HG02870 (cell line): ENCODE measurements at regions not wholly inside any gene's neighbourhood (a gene's known extent, or its start where the extent isn't known, plus 50 kb on each side); places are given as distances from the start of the nearest gene placed in this dataset.

Experiments used
- ATAC-seq: cut with Tn5 transposase; IDR thresholded peaks from one replicate; pipeline ENCODE4 v1.9.1; 2021; ENCODE audit warnings: mild to moderate bottlenecking, moderate library complexity; ENCODE audit not compliant: unreplicated experiment

DNA sequence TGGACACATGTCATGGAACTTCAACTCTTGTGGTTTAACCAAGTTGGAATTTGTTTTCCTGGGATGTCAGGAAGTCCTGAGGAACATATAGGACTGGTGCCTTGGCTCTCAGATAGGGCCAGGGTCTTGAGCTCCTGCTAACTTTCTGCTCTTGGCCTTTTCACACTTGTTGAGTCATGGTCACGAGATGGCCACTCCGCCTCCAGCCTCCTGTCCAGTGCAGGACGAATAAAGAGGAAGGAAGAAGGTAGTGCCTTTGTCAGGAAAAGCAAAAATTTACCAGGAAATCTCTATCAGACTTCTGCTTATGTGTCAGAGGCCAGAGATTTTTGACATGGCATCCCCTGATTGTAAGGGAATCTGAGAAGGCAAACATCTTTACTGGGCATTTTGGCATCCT lies 89.1 kb upstream of the ARHGAP20 start:
- ATAC-seq: no peak

DNA sequence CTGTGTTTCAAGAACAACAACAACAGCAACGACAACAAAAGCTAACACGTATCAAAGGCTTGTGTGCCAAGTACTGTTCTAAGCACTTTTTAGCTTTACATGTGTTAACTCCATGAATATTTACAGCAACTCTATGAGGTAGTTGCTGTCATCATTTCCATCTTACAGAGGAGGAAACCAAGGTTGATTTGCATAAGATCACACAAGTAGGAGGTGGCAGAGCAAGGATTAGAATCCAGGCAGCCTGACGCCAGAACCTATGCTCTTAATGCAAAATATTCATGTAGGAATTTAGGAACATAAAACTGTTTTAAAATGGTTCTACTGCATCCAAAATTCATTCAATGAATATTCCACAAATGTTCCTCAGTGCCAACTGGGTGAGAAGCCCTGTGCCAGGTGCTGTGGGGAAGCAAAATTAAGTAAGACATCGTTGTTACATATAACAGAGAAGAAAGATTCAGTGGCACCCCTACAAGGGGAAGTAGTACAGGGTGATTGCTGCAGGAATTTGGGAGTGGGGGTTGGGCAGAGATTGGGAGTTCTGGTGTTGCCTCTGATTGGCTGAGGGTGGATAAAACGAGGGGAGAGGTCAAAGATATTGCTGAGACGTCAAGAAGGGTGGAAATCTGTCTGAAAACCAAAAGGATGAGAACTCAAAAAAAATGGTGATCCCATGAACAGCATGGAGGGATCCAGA lies 86.1 kb upstream of the ARHGAP20 start:
- ATAC-seq: no peak

DNA sequence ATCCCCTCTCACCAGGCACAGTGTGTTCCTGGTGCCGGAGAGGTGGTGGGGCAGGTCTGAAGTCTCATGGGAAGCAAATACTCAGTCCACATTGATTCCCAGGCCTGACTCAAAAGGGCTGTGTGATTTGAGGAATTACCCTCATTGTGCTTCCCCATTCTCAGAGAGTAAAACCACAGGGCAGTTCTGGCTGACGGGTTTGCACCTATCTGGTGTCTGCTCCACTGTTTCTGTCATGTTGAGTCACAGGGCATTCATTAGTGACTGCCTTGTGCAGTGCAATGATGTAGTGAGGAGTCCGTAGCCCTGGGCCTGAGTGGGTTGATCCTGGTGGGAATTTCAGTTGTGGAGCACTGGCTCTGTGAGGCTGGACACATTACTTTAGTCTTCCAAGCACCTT lies 85.2 kb upstream of the ARHGAP20 start:
- peak; percentile 96 for ATAC-seq

DNA sequence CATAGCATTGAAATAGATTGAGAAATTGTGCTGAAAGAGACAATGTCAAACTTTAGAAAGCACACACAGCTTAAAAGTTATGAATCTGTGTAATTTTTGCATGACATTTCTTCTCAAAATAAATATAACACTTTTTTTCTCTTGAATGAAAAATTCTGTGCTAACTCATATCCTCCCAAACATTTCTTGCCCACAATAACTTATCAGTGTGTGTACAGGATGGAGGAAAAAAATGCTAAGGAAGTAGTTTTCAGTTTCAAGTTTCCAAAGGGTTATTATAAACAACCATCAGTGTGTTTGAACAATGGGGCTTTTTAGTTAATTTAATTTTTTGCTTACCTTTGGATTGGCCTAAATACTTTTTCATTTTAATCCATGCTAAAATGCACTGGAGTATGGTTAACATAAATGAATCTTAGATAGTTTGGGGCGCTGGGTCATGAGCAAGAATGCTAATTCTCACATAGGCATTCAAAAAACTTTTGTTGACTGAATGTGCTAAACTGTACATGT lies 82.9 kb upstream of the ARHGAP20 start:
- no peak for ATAC-seq

DNA sequence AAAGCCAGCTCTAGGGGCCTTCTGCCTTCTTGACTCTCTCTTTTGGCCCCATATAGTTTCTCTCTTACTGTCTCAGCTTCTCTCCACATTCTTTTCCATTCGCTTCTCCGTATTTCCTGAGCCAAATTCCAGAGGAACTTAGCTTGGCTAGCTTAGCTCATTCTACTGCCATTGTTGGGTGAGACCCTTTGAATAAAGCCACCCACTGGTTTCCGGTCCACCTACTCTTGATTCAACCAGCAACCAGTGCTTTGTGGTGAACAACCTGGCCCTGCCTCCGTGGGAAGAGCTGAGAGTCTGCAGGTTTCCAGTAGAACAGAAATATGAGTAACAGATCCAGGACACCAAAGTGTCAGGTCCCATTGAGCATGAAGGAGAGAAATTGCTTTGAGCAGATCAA lies 81.3 kb upstream of the ARHGAP20 start:
- ATAC-seq: no peak

DNA sequence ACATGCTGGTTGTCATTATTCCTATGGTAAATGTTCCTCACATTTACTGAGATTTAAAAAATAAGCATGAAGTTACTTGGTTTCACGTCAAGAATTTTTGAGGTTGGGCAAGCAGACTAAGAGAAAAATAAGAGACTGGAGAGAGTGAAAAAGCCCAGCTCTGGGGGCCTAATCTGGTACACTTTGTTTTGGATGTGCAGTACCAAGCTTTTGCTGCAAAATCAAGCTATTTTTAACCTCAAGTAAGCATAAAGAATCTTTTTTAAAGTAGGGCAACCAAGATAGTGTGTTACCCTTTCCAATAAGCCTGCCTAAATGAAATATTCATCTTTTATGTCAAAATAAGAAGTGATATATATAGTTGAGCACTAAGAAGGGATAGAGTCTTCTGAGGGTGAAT lies 79.4 kb upstream of the ARHGAP20 start:
- no peak for ATAC-seq

DNA sequence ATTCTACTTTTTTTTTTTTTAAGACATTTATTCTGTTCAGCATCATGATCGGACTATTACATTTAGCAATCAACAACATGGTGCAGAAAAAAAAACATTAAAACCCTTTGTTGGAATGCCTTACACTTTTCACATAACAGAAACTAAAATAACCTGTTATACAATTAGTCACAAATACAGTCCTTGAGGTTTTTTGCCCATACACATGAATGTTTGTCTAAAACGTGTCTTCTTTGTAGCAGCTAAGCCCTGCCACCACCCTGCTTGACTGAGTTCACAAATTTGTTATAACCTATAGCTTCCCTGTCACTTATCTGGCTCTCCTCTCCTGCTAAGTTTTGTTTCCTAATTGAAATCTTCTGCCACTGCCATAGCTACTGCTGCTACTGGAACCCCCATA lies 75.4 kb upstream of the ARHGAP20 start:
- no peak for ATAC-seq

DNA sequence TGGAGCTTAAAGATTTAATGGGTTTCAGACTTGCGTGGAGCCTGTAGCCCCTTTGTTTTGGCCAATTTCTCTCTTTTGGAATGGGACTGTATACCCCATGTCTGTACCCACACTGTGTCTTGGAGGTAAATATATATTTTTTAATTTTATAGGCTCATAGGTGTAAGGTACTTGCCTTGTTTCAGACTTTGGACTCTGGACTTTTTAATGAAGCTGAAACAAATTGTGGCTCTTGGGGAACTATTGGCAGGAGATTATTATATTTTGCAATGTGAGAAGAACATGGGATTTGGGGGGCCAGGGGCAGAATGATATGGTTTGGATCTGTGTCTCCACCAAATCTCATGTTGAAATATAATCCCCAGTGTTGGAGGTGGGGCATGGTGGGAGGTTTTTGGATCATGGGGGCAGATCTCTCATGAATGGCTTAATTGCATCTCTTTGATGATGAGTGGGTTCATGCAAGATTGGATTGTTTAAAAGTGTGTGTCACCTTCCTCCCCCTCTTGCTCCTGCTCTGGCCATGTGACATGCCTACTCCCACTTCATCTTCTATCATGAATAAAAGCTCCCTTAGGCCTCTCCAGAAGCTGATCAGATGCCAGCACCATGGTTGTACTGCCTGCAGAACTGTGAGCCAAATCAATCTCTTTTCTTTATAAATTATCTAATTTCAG lies 74.1 kb upstream of the ARHGAP20 start:
- ATAC-seq: no peak

DNA sequence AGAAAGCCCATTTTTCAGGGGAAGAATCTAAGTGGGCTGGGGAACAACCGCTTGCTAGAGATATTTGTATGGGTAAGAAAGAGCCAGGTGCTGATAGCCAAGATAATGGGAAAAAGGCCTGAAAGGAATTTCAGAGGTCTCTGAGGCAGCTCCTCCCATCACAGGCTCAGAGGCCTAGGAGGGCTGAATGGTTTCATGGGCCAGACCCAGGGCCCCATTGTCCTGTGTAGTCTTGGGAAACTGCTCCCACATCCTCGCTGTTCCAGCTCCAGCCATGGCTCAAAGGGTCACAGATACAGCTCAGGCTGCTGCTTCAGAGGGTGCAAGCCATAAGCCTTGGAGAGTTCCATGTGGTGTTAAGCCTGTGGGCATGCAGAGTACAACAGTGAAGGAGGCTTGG lies 73.2 kb upstream of the ARHGAP20 start:
- ATAC-seq: no peak

DNA sequence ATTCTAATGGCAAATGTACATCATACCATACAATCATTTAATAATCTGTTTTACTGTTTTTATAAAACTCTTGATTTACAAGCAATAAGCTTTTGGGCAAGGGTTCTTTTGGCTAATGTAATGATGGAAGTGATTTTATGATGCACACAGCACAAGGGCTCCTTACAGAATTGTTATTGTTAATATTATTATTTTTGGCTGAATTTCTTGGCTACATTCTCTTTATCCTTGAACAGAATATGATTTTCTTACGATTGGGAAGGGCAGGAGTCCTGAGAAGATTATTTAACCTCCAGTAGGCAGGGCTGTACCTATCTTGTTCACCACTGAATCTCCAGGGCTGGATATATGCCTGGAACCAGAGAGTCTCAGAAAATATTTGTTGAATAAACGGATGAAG lies 70.4 kb upstream of the ARHGAP20 start:
- ATAC-seq: no peak

DNA sequence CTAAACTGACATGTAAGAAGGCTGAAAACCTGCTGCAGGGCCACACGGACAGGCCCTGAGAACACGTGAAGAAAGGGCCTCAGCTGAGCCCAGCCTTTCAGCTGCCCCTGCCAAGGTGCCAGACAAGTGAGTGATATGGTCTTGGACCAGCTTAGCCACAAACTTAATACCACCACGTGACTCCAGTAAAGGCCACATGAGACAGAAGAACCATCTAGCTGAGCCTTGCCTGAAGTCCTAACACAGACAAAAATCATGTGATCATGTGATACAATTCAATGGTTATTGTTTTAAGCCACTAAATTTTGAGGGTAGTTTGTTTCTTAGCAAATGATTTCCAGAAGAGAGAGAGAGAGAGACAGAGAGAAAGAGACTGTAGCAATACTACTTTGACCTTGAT lies 66.9 kb upstream of the ARHGAP20 start:
- ATAC-seq: no peak

DNA sequence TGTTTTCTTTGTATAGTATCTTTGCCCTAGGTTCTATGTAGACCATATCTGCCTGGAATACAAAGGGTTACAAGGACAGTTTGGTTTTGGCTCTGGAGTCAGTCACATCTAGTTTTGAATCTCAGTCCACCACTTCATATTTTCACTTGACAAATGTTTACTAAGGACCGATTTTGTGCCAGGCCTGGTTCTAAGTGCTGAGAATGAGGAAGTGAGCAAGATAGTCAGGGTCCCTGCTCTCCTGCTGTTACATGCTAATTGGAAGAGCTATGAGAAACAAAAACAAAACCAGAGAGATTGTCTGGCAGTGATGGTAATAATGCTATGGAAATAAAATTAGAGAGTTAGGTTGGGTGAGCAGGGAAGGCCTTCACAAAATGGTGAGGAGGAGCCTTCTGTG lies 66.1 kb upstream of the ARHGAP20 start:
- no peak for ATAC-seq

DNA sequence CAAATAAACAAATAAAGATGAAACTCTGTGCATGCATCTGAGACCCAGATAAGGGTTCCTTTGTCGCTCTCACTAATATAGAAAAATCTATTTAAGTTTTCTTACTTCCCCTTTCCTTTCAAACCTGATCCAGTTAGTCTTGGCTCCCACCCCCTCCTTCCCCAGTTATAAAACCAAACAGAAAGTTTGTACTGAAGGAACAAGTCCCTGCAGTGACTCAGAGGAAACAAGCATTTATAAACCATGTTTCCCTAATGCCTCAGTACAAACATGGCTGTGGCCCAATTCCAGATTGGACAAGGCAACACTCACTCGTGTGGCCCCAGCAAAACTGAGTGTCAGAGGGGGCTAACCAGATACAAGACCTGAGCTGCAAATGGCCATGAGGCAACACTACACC lies 65.5 kb upstream of the ARHGAP20 start:
- peak; percentile 51 for ATAC-seq

DNA sequence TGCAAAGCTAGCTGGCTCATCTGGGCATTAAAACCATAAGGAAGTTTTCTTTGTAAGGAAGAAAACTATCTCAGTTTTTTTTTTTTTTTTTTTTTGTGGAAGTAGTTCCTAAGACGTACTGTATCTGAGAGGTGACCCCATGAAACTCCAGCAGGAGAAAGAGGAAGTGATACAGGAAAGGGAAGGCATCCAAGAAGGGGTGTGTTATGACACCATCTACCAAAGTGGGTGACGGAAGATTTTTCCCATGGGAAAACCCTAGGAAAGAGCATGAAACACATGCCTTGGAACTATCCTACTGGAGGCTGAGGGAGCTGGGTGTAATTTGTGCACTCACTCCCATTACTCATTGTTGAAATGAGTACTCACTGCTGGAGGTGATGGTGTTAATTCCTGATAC lies 63.8 kb upstream of the ARHGAP20 start:
- no peak for ATAC-seq

DNA sequence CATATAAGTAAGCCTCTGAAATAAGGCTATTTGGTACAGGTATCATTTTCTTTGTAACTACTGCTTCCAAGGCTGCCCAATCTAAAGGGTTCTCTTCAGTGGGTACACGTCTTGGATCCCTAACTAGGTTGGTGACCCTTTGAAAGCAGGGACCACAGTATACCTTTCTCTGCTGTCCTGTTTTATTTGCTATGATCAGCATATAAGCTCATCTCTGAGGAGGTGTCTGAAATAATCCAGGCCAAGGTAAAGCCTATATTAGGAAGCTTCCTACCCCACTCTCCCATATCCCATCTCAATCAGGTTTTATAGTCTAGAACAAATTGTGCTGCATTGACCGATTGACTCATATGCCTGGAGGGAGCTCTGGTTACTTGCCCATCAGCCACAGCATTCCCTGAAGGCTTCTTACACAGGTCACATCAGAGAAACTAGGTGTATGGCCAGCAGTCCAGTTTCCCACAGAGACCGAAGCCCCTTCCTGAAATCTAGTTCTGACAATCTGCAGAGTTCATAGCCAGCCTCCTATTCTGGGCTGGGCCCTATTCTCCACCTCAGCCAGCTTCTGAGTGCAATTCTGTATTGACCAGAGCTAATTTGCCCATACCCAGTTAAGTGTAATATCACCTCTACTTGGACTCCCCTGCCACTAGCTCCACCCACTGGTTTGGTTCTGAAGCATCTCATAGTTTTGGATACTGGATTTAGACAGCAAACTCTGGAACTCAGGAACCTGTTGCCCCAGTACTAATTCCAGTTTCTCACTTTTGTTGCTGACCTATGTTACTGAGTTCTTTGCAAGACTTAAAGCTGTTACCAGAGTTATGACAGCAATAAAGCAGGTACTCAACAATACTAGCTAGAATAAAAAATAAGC lies 62.1 kb upstream of the ARHGAP20 start:
- ATAC-seq: no peak

DNA sequence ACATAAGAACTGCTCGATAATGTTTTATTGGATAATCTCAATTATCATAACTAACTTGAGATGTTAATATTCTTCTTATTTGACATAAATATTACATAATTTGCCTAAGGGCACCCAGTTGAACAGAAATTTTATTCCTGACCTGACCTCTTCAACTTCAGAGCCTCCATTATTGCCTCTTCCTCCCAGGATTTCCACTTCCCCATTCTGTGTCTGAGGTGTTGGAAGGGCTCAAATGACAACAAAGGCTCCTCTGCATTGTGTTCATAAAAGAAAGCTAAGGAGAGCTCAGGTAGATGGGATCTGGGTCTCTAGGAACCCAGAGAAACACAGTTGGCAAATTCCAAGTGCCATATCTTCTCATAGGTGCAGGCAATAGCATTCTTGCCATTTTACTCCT lies 61.2 kb upstream of the ARHGAP20 start:
- no peak for ATAC-seq

DNA sequence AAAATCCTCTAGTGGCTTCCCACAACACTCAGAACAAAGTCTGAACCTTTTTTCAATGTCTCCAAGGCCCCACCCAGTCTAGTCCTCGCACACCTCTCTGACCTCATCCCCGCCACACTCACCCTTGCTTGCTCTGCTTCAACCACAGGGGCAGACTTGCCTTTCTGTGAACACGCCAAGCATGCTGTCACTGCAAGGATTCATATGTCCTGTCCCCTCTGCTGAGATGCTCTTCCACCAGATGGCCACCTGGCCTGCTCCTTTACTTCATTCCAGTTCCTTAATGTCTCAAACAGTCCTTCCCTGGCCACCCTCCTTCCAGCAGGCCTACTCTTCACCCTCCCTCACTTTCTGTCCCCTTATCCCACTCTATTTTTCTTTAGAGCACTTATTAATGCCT lies 60.6 kb upstream of the ARHGAP20 start:
- no peak for ATAC-seq

DNA sequence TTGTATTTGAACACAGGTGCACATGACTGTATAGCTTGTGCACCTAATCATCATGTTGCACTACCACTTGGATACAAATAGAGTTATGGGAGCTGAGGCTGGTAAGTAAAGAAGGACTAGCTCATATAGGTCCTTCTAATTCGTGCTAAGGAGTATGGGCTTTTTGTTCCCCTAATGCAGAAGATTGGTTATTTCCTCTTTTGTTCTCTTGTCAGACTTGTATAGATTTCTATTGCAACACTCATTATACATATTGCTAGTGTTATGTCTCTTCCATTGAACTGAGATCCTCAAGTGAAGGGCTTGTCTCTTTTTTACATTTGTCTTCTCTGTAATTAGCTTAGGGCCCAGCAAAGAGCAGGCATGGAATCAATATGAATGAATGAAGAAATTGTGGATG lies 54.1 kb upstream of the ARHGAP20 start:
- no peak for ATAC-seq

DNA sequence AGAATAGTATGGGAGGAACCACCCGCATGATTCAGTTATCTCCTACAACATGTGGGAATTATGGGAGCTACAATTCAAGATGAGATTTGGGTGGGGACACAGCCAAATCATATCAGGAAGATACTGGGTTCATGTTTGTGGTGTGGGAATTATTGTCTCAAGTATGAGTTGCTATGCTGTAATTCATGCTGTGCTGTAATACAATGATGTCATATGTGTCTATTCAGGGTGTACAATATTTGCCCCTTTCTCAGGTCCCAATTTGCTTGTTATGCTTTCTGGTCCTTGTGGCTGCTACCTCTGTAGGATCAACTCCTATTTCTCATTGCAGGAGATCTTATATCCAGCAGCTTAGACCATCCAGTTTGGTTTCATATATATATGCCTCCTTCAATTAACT lies 52.2 kb upstream of the ARHGAP20 start:
- no peak for ATAC-seq

DNA sequence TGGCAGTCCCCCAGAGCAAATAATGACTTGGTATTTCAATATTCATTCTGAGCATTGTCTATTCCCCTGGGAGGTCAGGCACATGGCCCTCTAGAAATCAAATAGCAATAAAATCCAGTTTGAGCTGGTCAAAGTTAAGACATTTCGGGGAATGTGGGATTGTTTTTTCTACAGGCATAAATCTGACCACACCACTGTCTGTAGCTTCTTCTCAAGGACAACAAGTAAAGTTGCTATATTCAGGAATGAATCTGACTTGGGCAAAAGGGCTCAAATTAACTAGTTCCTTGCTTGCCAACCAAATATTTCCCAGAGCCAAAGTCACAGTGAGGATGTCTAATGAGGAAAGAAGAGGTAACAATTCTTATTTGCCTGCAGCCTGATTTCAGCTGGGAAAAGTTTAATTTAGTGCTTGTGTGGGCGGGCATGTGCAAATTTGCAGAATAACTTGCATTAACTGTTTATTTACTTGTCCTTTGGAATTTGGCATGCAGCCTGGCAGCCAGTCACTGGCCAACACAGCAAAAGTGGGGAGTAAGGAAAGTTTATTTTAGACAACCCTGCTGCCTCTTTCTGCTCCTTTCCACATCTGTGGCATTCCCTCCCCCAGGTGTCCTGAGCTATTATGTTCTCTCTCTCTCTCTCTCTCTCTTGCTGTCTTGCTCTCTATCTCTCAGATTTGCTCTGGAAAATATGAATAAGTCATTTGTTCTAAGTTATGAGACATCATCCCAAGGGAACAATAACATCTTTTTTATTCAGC lies 51.2 kb upstream of the ARHGAP20 start:
- ATAC-seq: no peak

DNA sequence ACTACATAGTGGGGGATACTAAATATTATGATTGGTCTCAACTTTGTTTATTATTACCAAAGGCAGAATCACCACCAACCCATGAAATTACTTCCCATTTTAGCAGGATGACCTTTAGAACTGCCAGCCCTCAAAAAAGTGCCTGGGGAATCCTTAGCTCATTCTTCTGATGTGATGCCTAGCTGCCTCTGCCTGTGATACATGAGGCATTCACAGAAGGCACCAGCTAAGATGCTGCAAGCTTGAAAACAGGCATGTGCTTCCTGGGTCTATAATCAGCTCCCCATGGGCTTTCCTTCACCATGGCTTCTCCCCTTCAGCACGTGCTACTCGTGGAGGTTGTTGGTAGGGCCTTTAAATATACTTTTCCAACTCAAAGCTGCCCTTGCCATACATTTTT lies 50.4 kb upstream of the ARHGAP20 start:
- ATAC-seq: no peak
